Heart right ventricle (tissue), 16 donors: ENCODE measurements at regions not wholly inside any gene's neighbourhood (a gene's known extent, or its start where the extent isn't known, plus 50 kb on each side); places are given as distances from the start of the nearest gene placed in this dataset.

Experiments
- ATAC-seq, 8 donors: fragments of 200-7000 bp; cut with Tn5 transposase; one replicate each; pipeline ENCODE4 v1.9.1; 2020; ENCODE audit warnings: mild to moderate bottlenecking in 8 of 8, moderate library complexity in 8 of 8, moderate number of reproducible peaks in 1 of 8
- DNase-seq, 2 donors: peaks; one replicate each; pipeline ENCODE4 v3.0.0-alpha.2; 2020
- H3K27ac ChIP-seq, 10 donors: fragments of 200-600 bp; sonication (generic) in 2 of 10; one replicate each; pipeline versions ENCODE4 v1.5.0 to v1.8.0; 2020 to 2022; ENCODE audit warnings: mild to moderate bottlenecking in 3 of 10
- H3K27me3 ChIP-seq, 7 donors: fragments of 200-600 bp; one replicate each; pipeline ENCODE4 v1.8.0; 2021 to 2022; ENCODE audit warnings: mild to moderate bottlenecking in 2 of 7
- H3K36me3 ChIP-seq, 9 donors: fragments of 200-600 bp; sonication (generic) in 1 of 9; one replicate each; pipeline versions ENCODE4 v1.5.0 to v1.8.0; 2020 to 2022; ENCODE audit warnings: mild to moderate bottlenecking in 2 of 9
- H3K4me1 ChIP-seq, 9 donors: fragments of 200-600 bp; sonication (generic) in 1 of 9; one replicate each; pipeline versions ENCODE4 v1.5.0 to v1.8.0; 2020 to 2022; ENCODE audit warnings: mild to moderate bottlenecking in 4 of 9
- H3K4me3 ChIP-seq, 10 donors: fragments of 200-600 bp; sonication (generic) in 2 of 10; one replicate each; pipeline versions ENCODE4 v1.5.0 to v1.8.0; 2020 to 2022; ENCODE audit warnings: mild to moderate bottlenecking in 7 of 10, moderate library complexity in 2 of 10
- H3K9me3 ChIP-seq, 11 donors: fragments of 200-600 bp in 10 of 11; sonication (generic) in 2 of 11; one replicate each; pipeline versions ENCODE4 v1.5.0 to v1.8.0; 2013 to 2022; ENCODE audit warnings: mild to moderate bottlenecking in 2 of 11, control low read depth in 1 of 11, moderate library complexity in 1 of 11
- CTCF ChIP-seq, 9 donors: fragments of 200-600 bp; sonication (generic) in 2 of 9; IDR thresholded peaks; one replicate each; pipeline versions ENCODE4 v1.5.0 to v1.8.0; 2021 to 2022; ENCODE audit warnings: antibody characterized with exemption in 9 of 9, mild to moderate bottlenecking in 5 of 9, moderate library complexity in 1 of 9
- WGBS, 2 donors: extraction: QIAGEN DNeasy Blood & Tissue Kit; methylation state at CpG; one replicate each; pipeline ENCODE4 v1.1.7; 2013; ENCODE audit warnings: inconsistent platforms in 1 of 2; 5-methylcytosine and 5-hydroxymethylcytosine counted together
- intact Hi-C, 10 donors: fragments of 100-400 bp; cut with DNase I; formaldehyde crosslinking; loops; one replicate each; pipeline versions ENCODE4 v1.11.1 to v1.14.2; 2022
- donor health status: Arrhythmogenic right ventricular cardiomyopathy.
- donor health status: ischemic (EF 13 %, LVEDD 7.1; RV severe dilation, severe dysfunction).
- donor health status: healthy with polysubstance abuse.
- donor health status: DM: no; HTN: yes; CAD: no.
- donor health status: DM: no; HTN: no; CAD: no.
- donor health status: ischemic (EF 25% LVEDD 6.9; RV normal size, moderate dysfunction).
- donor health status: ischemic (EF 25% LVEDD 5.7; RV mildly dilated, moderate dysfunction).
- donor health status: healthy.
- donor health status: DM: yes; HTN: yes; CAD: no.
- donor health status: Ischemic cardiomyopathy.
- donor health status: ischemic (EF 35%, LVEDD 5.7; RV mildly dilated, moderate dysfunction).
- donor health status: nonischemic (EF 11% LVEDD 7.7; RV severe dilation, severe dysfunction).
- donor health status: DM: yes; HTN: yes; CAD: no.
- donor health status: PGD.
- donor health status: ischemic (EF 29% LVEDD 5.4; RV normal size, mild dysfunction).
- donor health status: nonischemic (EF 23%, LVEDD 6.1; RV moderate dilation, normal function).

GRCh38 chr3:110790631-110791030 lies 281.0 kb upstream of the NECTIN3 start:
- ATAC-seq (no peak), DNase-seq (no peak)
- 83 to 88% methylated on average over 2 of the region's 2 CpGs for WGBS, 2 donors
- Histone ChIP-seq H3K36me3 (no peaks in the 10 kb centered on the region), H3K4me1 (no peaks in the 10 kb centered on the region), H3K9me3 (peaks cover 0 to 9% (median 0%) of the 10 kb centered on the region in 11 donors), H3K27me3 (peaks cover 0 to 3% (median 0%) of the 10 kb centered on the region in 7 donors), H3K4me3 (no peak overlapping the region), H3K27ac (no peak overlapping the region)
- intact Hi-C loops = no loop called here
- no peak for TF ChIP-seq CTCF (IDR thresholded peaks at IDR 0.05)

- Histone ChIP-seq H3K27ac (no peak overlapping the region), H3K9me3 (no peaks in the 10 kb centered on the region), H3K27me3 (peaks cover 0 to 3% (median 0%) of the 10 kb centered on the region in 7 donors), H3K4me1 (no peaks in the 10 kb centered on the region), H3K4me3 (no peak overlapping the region), H3K36me3 (no peaks in the 10 kb centered on the region)
- TF ChIP-seq CTCF (IDR thresholded peaks at IDR 0.05) = no peak
- intact Hi-C loops = no loop called here
- ATAC-seq (no peak), DNase-seq (no peak)
- WGBS, 2 donors = 83 to 86% methylated on average over 2 of the region's 2 CpGs
Measured at GRCh38 chr3:110791995-110792686, 279.5 kb upstream of the NECTIN3 start.

GRCh38 chr3:110793611-110794010 lies 278.0 kb upstream of the NECTIN3 start:
- peaks cover 0 to 3% (median 0%) of the 10 kb centered on the region in 7 donors for H3K27me3 ChIP-seq
- intact Hi-C loops = no loop called here
- H3K4me3 ChIP-seq = no peak overlapping the region
- DNase-seq (no peak), ATAC-seq (no peak)
- TF ChIP-seq CTCF (IDR thresholded peaks at IDR 0.05) = no peak
- no peaks in the 10 kb centered on the region for H3K9me3 ChIP-seq
- 89 to 98% methylated on average over 1 of the region's 1 CpG for WGBS, 2 donors
- H3K27ac ChIP-seq = no peak overlapping the region
- H3K4me1 ChIP-seq = no peaks in the 10 kb centered on the region
- no peaks in the 10 kb centered on the region for H3K36me3 ChIP-seq

GRCh38 chr3:110795163-110795562 lies 276.5 kb upstream of the NECTIN3 start:
- DNase-seq (no peak), ATAC-seq (no peak)
- Histone ChIP-seq H3K27ac (no peak overlapping the region), H3K9me3 (no peaks in the 10 kb centered on the region), H3K36me3 (no peaks in the 10 kb centered on the region), H3K27me3 (peaks cover 0 to 3% (median 0%) of the 10 kb centered on the region in 7 donors), H3K4me3 (no peak overlapping the region), H3K4me1 (no peaks in the 10 kb centered on the region)
- 85 to 87% methylated on average over 2 of the region's 2 CpGs for WGBS, 2 donors
- TF ChIP-seq CTCF (IDR thresholded peaks at IDR 0.05) = no peak
- intact Hi-C loops = no loop called here
